Cardiac muscle cell (in vitro differentiated cells and primary cell): ENCODE measurements at regions not wholly inside any gene's neighbourhood (a gene's known extent, or its start where the extent isn't known, plus 50 kb on each side); places are given as distances from the start of the nearest gene placed in this dataset.

Experiments
- DNase-seq, 2 donors: peaks; one replicate each; pipeline versions ENCODE4 v3.0.0 to v3.0.0-alpha.2; 2010 to 2017; ENCODE audit warnings: low read depth in 1 of 2, low spot score in 1 of 2
- H3K27ac ChIP-seq: fragments of 200-600 bp; sonication (generic); 2 replicates; pipeline ENCODE4 v1.5.1; 2016
- H3K27me3 ChIP-seq: fragments of 200-600 bp; sonication (generic); 2 replicates; pipeline ENCODE4 v1.6.0; 2016; ENCODE audit warnings: control low read depth
- H3K36me3 ChIP-seq: fragments of 200-600 bp; sonication (generic); 2 replicates; pipeline ENCODE4 v1.5.1; 2016; ENCODE audit warnings: control low read depth
- H3K4me1 ChIP-seq: fragments of 200-600 bp; sonication (generic); 2 replicates; pipeline ENCODE4 v1.8.1; 2017; ENCODE audit warnings: low read depth, mild to moderate bottlenecking, mixed run types
- H3K4me3 ChIP-seq: fragments of 200-600 bp; sonication (generic); 2 replicates; pipeline ENCODE4 v1.5.1; 2016; ENCODE audit warnings: mild to moderate bottlenecking
- H3K9me3 ChIP-seq: fragments of 200-600 bp; sonication (generic); 2 replicates; pipeline ENCODE4 v1.5.1; 2017; ENCODE audit warnings: low read depth, mild to moderate bottlenecking, control low read depth
- CTCF ChIP-seq: IDR thresholded peaks from 2 replicates; pipeline ENCODE4 v1.5.1; 2012; ENCODE audit warnings: low read depth, mild to moderate bottlenecking, low read length

GRCh38 chr14:100391173-100391572 is 68.0 kb downstream of the SLC25A47 start:
- peaks cover 7% of the 10 kb centered on the region for H3K4me1 ChIP-seq
- no peak overlapping the region for H3K27ac ChIP-seq
- no peaks in the 10 kb centered on the region for H3K27me3 ChIP-seq
- DNase-seq = no peak
- no peak for TF ChIP-seq CTCF
- H3K9me3 ChIP-seq = no peaks in the 10 kb centered on the region
- H3K36me3 ChIP-seq = no peaks in the 10 kb centered on the region
- no peak overlapping the region for H3K4me3 ChIP-seq

GRCh38 chr14:100391724-100392123 is 68.6 kb downstream of the SLC25A47 start:
- no peak for TF ChIP-seq CTCF
- H3K9me3 ChIP-seq = no peaks in the 10 kb centered on the region
- peaks cover 7% of the 10 kb centered on the region for H3K4me1 ChIP-seq
- H3K36me3 ChIP-seq = no peaks in the 10 kb centered on the region
- no peaks in the 10 kb centered on the region for H3K27me3 ChIP-seq
- no peak overlapping the region for H3K27ac ChIP-seq
- no peak for DNase-seq
- H3K4me3 ChIP-seq = no peak overlapping the region

GRCh38 chr14:100392356-100392755 is 69.2 kb downstream of the SLC25A47 start:
- Histone ChIP-seq H3K4me1 (peaks cover 7% of the 10 kb centered on the region), H3K4me3 (no peak overlapping the region), H3K36me3 (no peaks in the 10 kb centered on the region), H3K9me3 (no peaks in the 10 kb centered on the region), H3K27me3 (no peaks in the 10 kb centered on the region), H3K27ac (no peak overlapping the region)
- DNase-seq = peak in 1 of 2 donors; percentile 32
- TF ChIP-seq CTCF = no peak

- H3K27ac ChIP-seq = no peak overlapping the region
- no peak for TF ChIP-seq CTCF
- no peaks in the 10 kb centered on the region for H3K27me3 ChIP-seq
- peaks cover 7% of the 10 kb centered on the region for H3K4me1 ChIP-seq
- DNase-seq = no peak
- H3K4me3 ChIP-seq = no peak overlapping the region
- no peaks in the 10 kb centered on the region for H3K36me3 ChIP-seq
- no peaks in the 10 kb centered on the region for H3K9me3 ChIP-seq
Observed at GRCh38 chr14:100393362-100393761, 70.2 kb downstream of the SLC25A47 start.

- peaks cover 7% of the 10 kb centered on the region for H3K4me1 ChIP-seq
Observed at GRCh38 chr14:100393906-100394732, 71.0 kb downstream of the SLC25A47 start.

More at GRCh38 chr14:100393906-100394732, 71.0 kb downstream of the SLC25A47 start:
- Histone ChIP-seq H3K9me3 (no peaks in the 10 kb centered on the region), H3K27ac (no peak overlapping the region), H3K27me3 (no peaks in the 10 kb centered on the region), H3K36me3 (no peaks in the 10 kb centered on the region), H3K4me3 (no peak overlapping the region)
- DNase-seq = no peak
- TF ChIP-seq CTCF = no peak
